Breast epithelium (tissue), 3 donors: ENCODE measurements at regions not wholly inside any gene's neighbourhood (a gene's known extent, or its start where the extent isn't known, plus 50 kb on each side); places are given as distances from the start of the nearest gene placed in this dataset.

Experiments used
- POLR2AphosphoS5 ChIP-seq, 3 donors: sonication (generic); formaldehyde crosslinking; IDR thresholded peaks; one replicate each; pipeline ENCODE4 v1.6.1; 2017; ENCODE audit warnings: antibody characterized with exemption in 3 of 3
- TF ChIP-seq, protein P1 (sequence below), 3 donors: fragments of 450-650 bp; IDR thresholded peaks; one replicate each; pipeline ENCODE4 v1.5.1; 2016 to 2017; ENCODE audit warnings: antibody characterized with exemption in 3 of 3, mild to moderate bottlenecking in 3 of 3, moderate library complexity in 3 of 3

DNA sequence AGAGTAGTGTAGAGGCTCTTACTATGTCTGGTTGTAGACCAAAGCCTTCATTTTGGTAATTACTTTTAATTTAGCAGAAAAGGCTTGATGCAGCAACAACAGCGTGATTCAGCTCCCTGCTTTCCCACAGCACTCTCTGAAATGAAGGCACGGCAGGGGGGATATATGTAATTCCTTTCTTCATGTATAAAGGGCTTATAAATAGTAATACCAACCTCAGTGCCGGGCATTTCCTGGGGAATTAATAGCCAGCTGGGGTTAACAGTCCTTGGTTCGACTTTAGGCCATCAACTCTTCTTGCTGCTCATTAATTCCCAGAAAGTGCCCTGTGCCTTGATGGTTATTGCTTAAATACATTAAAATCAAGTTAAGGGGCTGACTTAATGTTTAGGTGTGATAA is 669.0 kb downstream of the ZNF674 start:
- TF ChIP-seq, protein P1, sequence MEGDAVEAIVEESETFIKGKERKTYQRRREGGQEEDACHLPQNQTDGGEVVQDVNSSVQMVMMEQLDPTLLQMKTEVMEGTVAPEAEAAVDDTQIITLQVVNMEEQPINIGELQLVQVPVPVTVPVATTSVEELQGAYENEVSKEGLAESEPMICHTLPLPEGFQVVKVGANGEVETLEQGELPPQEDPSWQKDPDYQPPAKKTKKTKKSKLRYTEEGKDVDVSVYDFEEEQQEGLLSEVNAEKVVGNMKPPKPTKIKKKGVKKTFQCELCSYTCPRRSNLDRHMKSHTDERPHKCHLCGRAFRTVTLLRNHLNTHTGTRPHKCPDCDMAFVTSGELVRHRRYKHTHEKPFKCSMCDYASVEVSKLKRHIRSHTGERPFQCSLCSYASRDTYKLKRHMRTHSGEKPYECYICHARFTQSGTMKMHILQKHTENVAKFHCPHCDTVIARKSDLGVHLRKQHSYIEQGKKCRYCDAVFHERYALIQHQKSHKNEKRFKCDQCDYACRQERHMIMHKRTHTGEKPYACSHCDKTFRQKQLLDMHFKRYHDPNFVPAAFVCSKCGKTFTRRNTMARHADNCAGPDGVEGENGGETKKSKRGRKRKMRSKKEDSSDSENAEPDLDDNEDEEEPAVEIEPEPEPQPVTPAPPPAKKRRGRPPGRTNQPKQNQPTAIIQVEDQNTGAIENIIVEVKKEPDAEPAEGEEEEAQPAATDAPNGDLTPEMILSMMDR (IDR thresholded peaks at IDR 0.05) = no peak
- no peak for TF ChIP-seq POLR2AphosphoS5 (IDR thresholded peaks at IDR 0.05)
